Activated CD4-positive, alpha-beta T cell treated with anti-CD3 and anti-CD28 coated beads, Interleukin-2, amount 50 U/mL, for 4 hours (primary cell): ENCODE measurements at regions not wholly inside any gene's neighbourhood (a gene's known extent, or its start where the extent isn't known, plus 50 kb on each side); places are given as distances from the start of the nearest gene placed in this dataset.

Experiments used
- DNase-seq, 2 experiments: peaks; one replicate each; pipeline ENCODE4 v3.0.0-alpha.2; 2020

DNA sequence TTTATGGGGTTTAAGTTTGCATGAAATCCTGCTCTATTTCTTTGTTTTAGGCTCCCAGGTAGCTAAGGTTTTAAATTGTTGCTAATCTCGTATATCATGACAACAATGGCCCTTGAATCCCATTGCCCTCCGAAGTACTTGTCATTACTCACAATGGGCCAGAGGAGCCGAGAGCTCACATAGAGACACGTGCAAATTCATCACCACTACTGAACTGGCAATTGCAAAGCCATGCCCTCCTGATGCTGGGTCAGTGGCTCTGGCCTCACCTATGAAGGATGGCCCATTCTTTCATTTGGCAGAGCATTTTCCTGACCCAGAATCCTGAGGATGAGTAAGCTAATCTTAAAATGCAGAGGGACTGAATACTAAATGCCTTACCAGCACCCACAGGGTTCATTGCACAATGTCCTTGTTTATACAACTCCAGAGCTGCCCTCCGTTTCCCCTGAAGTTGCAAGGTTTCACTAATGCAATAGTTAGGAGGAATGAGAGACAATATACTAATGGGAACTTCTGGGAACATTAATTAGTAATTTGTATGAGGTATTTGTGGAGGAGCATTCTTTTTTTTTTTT lies 71.6 kb upstream of the GAREM1 start:
- no peak for DNase-seq

DNA sequence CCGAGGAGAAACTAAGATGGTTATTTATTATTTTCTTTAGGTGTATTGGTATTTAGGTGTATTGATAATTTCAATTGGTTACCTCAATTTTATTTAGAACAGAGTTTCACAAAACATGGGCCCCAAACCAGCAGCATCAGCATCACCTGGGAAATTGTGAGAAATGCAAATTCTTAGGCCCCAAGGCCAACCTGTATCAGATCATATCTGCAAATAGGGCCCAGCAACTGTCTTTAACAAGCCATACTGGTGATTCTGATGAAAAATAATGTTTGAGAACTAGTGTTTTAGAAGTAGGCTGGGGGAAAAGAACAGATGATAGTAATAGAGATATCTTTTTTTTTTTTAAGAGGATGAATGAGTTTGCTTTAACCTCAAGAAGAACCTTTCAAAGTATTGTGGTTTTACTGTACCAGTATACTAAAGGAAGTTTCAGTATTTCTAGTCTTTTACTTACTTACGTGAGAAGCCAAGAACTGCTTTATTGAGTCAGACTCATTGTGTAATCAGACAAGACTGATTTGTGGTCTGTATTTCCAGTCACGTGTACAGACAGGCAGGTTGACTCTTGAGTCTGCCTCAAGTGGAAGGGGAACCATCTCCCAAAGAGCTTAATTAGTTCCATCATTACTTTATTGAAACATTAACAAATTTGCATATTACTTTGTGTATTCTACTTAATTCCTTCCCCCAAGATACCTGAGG lies 60.4 kb upstream of the GAREM1 start:
- no peak for DNase-seq

DNA sequence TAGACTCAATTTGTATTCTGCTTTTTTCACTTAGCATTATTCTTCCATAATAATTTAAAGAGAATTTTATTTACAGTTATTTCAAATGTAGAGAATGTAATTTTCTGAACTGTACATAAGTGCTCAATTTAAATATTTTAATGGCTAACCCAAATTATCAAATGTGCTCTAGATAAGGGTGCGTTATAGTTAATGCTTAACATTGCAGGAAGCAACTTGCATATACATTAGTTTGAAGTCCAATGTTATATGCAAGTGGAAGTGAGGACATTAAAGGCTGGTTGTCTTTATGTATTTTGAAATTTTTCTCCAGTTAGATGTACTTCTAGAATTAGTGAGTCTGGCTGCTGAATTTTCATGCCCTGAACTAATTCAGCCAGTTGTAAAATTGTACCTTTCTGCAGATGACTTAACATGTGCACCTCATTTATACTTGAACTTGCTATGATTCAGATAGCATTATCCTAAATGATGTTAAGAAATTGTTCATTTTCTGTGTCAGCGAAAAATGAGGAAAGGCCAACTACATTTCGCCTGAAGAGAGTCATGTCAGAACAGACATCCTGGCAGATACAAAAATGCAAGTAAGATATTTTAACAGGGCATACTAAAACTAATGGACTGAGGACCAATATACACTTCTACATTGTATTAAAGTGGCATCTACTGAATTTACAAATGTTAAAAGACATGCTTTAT lies 59.2 kb upstream of the GAREM1 start:
- DNase-seq, result no peak

DNA sequence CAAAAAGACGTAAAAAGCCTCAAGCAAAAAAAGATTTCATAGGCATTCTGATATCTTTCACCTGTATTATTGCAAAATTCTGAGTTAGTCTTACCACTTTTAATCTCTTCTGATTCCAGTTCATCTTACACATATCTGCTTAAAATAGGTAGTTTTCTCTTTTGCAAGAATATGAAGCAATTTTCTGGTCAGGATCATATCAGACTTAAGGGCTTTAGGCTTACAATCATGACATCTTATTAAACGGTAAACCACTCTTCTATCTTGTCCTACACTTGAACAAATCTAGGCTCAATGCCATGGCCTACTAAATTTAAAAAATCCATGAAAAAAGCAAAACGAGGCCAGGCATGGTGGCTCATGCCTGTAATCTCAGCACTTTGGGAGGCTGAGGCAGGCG lies 50.1 kb upstream of the GAREM1 start:
- no peak for DNase-seq
